ENCODE measurements at regions not wholly inside any gene's neighbourhood (a gene's known extent, or its start where the extent isn't known, plus 50 kb on each side); places are given as distances from the start of the nearest gene placed in this dataset.
A peak's percentile ranks its signal among the peaks of the same experiment; 100 is the strongest.

GRCh38 chr9:118038713-118039112 is 334.5 kb downstream of the TLR4 start:
- no peak for DNase-seq (ENCODE audit: low read depth in 1 of 2, low spot score in 1 of 2)
- Histone ChIP-seq H3K27me3 (ENCODE audit: insufficient read depth, poor library complexity, severe bottlenecking) (no peaks in the 10 kb centered on the region), H3K4me3 (replicated peaks; ENCODE audit: insufficient read depth, low read length) (no peak overlapping the region), H3K27ac (replicated peaks) (no peak overlapping the region)
- no peak for TF ChIP-seq POLR2AphosphoS5 (IDR thresholded peaks at IDR 0.05; ENCODE audit: low read depth)

GRCh38 chr9:118058227-118058626 is 354.0 kb downstream of the TLR4 start:
- H3K27me3 ChIP-seq (ENCODE audit: insufficient read depth, poor library complexity, severe bottlenecking), result no peaks in the 10 kb centered on the region
- no peak overlapping the region for H3K27ac ChIP-seq (replicated peaks)
- no peak overlapping the region for H3K4me3 ChIP-seq (replicated peaks; ENCODE audit: insufficient read depth, low read length)
- TF ChIP-seq POLR2AphosphoS5 (IDR thresholded peaks at IDR 0.05; ENCODE audit: low read depth), result no peak
- TF ChIP-seq CTCF (IDR thresholded peaks at IDR 0.05; ENCODE audit: insufficient read depth, low read length), result no peak
- no peak for TF ChIP-seq SPI1 (IDR thresholded peaks at IDR 0.05; ENCODE audit: borderline replicate concordance, low read depth)
- TF ChIP-seq REST (IDR thresholded peaks at IDR 0.05; ENCODE audit: insufficient replicate concordance, low read depth), result no peak
- no peak for TF ChIP-seq GABPA (IDR thresholded peaks at IDR 0.05; ENCODE audit: low read depth)
- DNase-seq (ENCODE audit: low read depth in 1 of 2, low spot score in 1 of 2), result no peak

GRCh38 chr9:118059484-118060278 is 355.5 kb downstream of the TLR4 start:
- Histone ChIP-seq H3K27ac (replicated peaks) (no peak overlapping the region), H3K27me3 (ENCODE audit: insufficient read depth, poor library complexity, severe bottlenecking) (no peaks in the 10 kb centered on the region), H3K4me3 (replicated peaks; ENCODE audit: insufficient read depth, low read length) (no peak overlapping the region)
- TF ChIP-seq GABPA (IDR thresholded peaks at IDR 0.05; ENCODE audit: low read depth) (no peak), REST (IDR thresholded peaks at IDR 0.05; ENCODE audit: insufficient replicate concordance, low read depth) (peak; percentile 99)
- DNase-seq (ENCODE audit: low read depth in 1 of 2, low spot score in 1 of 2), result no peak

GRCh38 chr9:118083161-118083560 is 379.0 kb downstream of the TLR4 start:
- Histone ChIP-seq H3K27ac (replicated peaks) (no peak overlapping the region), H3K27me3 (ENCODE audit: insufficient read depth, poor library complexity, severe bottlenecking) (no peaks in the 10 kb centered on the region), H3K4me3 (replicated peaks; ENCODE audit: insufficient read depth, low read length) (no peak overlapping the region)
- no peak for DNase-seq (ENCODE audit: low read depth in 1 of 2, low spot score in 1 of 2)
- no peak for TF ChIP-seq CTCF (IDR thresholded peaks at IDR 0.05; ENCODE audit: insufficient read depth, low read length)
- no peak for TF ChIP-seq REST (IDR thresholded peaks at IDR 0.05; ENCODE audit: insufficient replicate concordance, low read depth)
- no peak for TF ChIP-seq GABPA (IDR thresholded peaks at IDR 0.05; ENCODE audit: low read depth)
- no peak for TF ChIP-seq SPI1 (IDR thresholded peaks at IDR 0.05; ENCODE audit: borderline replicate concordance, low read depth)
- TF ChIP-seq POLR2AphosphoS5 (IDR thresholded peaks at IDR 0.05; ENCODE audit: low read depth), result no peak

All from HL-60 (cell line).